Frontal cortex (tissue), 3 donors: ENCODE measurements at regions not wholly inside any gene's neighbourhood (a gene's known extent, or its start where the extent isn't known, plus 50 kb on each side); places are given as distances from the start of the nearest gene placed in this dataset.
"Not testable (repeated sequence)": the region's sequence is repeated elsewhere in the genome, so short reads cannot be mapped to it uniquely, and the experiment has no call there.

Experiments
- DNase-seq, 2 donors: peaks; one replicate each; pipeline ENCODE4 v3.0.0; 2012; ENCODE audit warnings: low spot score in 2 of 2
- FAIRE-seq: peaks from 2 replicates; lab custom pipeline; 2012; peaks lifted over from hg19 to GRCh38; lab: Jason Lieb, UNC
- donor health status: control.
- donor health status: control.
- donor health status: control.

DNA sequence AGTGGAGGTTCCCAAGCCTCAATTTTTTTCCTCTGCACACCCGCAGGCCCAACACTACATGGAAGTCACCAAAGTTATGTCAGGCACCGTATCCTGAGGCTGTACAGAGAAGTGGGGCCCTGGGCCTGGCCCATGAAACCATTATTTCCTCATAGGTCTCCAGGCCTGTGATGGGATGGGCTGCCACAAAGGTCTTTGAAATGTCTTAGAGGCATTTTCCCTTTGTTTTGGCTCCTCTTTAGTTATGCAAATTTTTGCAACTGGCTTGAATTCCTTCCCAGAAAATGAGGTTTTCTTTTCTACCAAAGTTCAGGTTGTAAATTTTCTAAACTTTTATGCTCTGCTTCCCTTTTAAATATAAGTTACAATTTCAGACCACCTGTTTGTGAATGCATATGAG is 365.2 kb downstream of the HGF start:
- DNase-seq (no peak), FAIRE-seq (no peak)

DNA sequence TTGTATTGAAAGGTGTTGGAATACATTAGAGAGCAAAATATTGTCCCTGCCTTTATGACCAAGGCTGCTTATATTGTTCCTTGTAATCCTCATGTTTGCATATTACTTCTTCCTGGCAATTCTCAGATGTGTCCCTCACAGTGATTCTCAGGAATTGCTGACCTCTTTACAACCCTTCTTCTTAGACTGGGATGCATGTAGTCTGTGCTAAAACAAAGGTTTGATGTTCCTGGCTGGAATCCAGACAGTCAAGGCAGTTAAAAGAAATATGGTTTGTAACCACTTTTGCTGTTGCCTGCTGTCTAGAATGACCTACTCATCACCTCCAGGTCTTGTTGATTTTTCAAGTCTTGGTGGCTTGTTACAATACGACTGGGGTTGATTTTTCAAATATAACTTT is 367.6 kb downstream of the HGF start:
- FAIRE-seq, result no peak
- no peak for DNase-seq

DNA sequence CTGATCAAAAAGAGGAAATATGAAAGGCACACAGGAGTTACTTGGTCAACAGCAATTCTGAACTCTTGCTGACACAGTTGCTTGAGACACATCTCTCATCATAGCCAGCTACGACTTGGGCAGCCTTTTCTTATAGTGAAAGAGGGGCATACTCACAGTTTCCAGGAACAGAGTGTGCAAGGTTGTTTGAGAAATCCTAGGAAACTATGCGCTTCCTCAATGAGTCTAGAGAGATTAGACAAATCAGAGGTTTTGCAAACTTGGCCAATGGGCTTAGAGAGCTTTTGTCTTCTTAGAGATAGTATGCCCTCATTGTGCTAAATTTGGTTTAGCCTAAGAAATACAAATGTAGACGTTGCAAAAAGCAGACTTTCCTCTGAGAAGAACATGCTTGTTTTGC is 370.4 kb downstream of the HGF start:
- FAIRE-seq, result no peak
- DNase-seq, result no peak

DNA sequence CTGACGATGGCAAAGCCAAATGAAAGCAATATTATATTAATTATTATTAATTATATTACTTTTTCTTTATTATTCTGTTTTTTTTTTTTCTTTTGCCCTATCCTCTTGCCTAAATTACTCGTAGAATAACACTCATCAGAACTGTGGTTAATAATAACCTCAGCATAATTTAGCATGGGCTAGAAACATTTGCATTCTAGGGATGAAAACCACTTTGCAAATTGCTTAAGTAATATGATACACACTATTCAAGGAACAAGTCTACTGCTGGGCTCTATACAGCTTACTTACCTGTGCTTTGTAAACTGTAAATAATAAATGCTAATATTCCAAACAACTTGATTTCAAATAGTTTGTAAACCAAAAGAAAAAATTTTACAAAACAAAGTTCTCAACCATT is 375.8 kb downstream of the HGF start:
- DNase-seq (no peak), FAIRE-seq (no peak)

DNA sequence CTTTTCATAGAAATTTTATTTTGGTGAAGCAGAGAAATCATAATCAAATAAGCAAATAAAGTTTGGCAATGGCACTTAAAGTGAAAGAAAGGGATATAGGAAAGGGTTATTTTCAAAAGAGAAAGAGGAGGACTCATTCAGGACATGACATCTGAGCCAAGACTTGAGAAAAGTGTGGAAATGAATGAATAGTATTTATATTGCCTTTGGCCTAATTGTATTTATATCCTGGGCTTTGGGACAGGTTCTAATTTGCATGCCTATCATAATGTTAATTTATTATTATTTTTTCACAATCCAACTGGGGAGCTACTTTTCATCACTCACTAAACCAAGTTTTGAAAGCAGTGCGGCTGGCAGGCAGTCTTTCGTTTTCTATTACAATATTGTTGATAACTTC is 376.8 kb downstream of the HGF start:
- DNase-seq (no peak), FAIRE-seq (no peak)

DNA sequence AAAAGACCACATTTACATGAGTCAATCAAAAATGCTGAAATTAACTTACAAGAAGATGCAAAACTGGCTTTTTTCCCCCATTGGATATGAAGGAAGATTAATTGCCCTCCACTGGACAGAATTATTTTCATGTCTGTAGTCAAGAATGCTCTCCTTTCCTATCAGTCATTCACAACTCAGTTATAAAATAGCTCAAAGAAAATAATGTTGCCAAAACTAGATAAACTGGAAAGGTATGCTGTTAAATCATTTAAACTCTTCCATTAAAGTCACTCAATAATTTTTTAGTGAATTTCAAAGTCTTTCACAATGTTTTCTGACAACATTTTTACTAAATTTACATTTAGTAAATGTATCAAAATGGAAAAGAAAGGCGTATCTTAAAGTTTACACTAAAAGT is 384.5 kb downstream of the HGF start:
- DNase-seq (no peak), FAIRE-seq (no peak)

DNA sequence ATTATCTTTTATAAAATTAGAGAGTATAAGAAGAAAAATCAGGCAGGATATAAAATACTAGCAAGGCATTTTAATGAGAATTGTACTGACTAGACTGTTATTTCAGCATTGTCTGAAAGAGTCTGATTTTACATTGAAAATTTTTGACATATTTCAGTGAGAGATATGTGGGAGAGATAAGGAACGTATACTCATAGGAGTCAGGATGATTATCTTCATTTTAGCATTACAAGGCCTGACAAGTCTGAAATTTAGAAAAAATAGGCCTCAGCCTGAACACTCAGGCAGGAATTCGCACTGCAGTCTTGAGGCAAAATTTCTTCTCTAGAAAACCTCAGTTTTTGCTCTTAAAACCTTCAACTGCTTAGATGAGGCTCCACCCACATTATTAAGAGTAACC is 386.0 kb downstream of the HGF start:
- FAIRE-seq, result no peak
- no peak for DNase-seq

DNA sequence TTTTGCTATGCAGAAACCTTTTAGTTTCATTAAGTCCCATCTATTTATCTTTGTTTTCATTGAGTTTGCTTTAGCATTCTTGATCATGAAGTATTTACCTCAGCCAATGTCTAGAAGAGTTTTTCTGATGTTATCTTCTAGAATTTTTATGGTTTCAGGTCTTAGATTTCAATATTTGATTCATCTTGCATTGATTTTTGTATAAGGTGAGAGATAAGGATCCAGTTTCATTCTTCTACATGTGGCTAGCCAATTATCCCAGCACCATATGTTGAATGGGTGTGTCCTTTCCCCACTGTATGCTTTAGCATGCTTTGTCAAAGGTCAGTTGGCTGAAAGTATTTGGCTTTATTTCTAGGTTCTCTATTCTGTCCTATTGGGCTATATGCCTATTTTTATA is 395.2 kb downstream of the HGF start:
- DNase-seq, FAIRE-seq: not testable (repeated sequence)

DNA sequence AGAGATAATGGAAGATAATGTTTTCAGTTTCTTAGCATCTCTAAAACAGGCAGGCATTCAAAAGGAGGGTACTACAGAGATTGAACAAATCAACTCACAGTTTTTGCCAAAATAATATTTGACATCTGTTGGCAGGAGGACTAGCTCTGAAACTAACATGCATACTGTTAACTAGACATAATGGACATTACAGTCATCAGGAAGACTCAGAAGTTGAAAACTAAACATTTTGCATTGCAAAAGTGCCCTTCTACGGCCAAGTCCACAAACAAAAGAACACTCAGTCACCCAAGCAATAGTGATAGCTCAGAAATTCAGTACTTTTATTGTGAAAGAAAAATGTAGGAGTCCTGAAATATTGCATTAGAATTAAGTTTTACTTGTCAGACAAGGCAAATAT is 399.0 kb downstream of the HGF start:
- DNase-seq (no peak), FAIRE-seq (no peak)

DNA sequence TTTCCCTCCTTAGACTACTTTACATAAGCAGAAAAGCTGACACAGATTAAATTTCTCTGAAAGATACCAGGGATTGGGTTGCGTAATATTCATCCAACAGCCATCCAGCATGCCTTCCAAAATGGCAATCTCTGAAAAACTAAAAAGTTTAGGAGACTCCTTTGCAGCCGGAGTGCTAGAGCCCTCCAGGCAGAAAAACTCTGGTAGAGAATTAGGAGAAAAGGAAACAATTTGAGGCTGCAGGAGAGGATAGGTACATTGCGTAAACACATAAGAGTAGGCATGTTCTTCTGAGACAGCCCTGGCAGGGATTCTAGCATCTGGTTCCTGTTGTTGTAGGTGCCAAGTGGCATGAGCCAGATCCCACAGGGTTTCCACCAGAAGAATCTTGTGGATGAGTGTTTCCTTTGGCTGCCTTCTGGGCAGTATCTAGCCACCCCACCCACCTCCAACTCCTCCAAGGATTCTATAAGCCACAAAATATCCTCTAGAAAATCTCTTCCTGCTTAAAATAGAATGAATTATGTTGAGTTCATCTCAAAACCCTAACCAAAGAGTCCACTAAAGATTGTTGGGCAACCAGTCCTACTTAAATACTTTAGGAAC is 402.4 kb downstream of the HGF start:
- DNase-seq, result no peak
- no peak for FAIRE-seq

DNA sequence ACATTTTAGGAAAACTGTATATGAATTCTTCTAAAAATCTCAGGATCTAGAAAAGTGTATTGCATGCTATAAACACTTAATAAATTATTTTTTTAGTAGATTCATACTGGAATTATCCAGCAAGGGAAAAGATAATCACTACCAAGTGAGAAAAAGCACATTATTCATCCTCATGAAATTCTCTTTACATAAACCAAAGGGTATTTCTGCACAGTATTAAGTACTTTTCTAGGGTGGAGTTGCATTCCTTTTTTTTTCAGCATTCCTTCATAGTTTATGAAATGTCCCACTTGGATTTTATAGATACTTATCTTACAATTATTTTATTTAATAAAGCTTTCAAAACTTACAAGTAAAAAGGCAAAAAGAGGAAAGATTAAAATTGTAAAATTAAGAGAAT is 403.3 kb downstream of the HGF start:
- DNase-seq, result no peak
- no peak for FAIRE-seq

DNA sequence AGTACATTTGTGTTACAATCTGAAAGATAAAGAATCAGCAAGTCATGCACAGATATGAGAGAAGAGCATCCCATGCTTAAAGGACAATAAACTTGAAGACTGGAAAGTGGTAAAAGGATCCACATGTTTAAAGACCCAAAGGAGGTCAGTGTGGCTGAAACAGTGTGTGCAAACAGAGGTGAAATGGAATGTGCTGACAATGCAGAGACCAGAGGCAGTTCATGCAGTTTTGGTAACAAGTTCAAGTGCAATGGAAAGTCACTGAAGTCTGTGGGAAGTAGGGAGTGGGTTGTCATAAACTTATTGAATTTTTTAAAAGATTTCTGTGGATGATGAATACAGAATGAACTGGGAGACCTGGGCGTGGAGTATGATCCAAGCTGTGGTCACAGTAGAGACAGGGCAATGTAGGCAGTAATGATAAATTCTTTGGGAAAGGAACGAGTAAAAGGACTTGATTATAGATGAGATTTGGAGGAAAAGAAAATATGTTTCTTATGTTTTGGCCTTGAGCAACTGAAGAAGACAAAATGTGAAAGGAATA is 408.0 kb downstream of the HGF start:
- DNase-seq (no peak), FAIRE-seq (no peak)

DNA sequence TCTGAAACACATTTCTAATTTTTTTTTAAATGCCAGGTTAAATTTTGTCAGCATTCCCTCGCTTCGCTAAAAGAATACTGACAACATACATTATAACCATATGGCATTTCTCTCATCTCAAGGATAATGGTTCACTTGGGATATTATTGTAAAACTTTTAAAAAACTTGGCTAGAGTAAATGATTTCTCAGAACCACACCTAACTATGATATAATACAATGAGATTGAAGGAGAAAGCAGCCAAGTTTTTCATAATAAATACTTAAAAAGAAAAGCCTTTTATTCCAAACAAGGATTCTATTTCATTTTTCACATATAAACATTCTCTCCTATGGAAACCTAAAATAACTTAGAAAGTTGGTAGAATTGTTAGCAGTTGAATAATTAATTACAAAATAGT is 413.9 kb downstream of the HGF start:
- DNase-seq (no peak), FAIRE-seq (no peak)

DNA sequence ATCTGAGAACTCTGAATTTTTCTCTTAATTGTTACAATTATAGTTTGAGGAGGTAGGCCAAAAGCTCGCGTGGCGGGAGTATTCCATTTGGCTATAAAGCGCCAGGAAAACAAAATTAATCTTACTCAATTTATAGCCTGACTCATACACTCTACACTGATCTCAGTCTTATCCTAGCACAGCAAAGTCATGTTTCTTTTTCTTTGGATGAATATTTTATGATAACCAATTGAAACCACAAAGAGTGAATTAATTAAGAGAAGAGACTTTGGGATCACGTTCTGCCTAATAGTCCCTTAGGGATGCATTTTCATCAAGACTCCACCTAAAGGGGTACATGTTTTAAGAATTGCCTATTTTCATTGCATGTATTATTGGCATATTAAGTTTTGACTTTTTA is 420.8 kb downstream of the HGF start:
- no peak for FAIRE-seq

DNA sequence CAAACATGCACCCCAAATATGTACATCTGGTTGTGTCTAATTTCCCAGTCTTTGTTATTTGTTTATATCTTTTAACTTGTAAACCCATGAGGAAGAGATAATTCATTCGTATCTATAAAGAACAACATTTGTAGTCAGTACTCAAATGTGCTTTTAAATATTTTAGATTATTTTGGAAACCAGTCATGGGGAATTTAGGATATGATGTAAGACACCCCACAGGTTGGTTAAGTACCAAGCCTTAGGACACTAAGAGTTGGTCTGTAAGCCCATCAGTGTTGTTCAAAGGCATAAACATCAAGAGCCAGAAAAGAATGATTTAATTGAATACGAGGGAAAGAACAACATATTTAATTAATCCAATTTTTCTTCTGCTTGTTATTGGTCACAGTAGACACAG is 421.1 kb upstream of the SEMA3C start:
- DNase-seq, result no peak
- no peak for FAIRE-seq

More for the DNA sequence above, 420.8 kb downstream of the HGF start:
- DNase-seq, result no peak

DNA sequence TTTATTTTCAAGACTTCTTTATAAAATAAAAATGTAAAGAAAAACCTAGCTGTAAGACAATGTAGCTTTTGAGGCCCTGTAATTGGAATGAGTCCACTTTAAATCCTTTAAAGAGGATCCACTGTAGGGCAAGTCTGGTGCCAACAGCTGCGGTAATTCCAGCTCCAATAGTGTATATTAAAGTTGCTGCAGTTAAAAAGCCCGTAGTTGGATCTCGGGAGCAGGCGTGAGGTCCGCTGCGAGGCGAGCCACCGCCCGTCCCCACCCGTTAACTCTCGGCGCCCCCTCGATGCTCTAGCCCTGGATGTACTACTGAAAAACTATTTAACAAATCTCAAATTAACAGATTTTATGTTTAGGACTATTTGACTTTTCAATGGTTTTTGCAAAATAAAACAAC is 414.7 kb upstream of the SEMA3C start:
- DNase-seq (no peak), FAIRE-seq (no peak)

DNA sequence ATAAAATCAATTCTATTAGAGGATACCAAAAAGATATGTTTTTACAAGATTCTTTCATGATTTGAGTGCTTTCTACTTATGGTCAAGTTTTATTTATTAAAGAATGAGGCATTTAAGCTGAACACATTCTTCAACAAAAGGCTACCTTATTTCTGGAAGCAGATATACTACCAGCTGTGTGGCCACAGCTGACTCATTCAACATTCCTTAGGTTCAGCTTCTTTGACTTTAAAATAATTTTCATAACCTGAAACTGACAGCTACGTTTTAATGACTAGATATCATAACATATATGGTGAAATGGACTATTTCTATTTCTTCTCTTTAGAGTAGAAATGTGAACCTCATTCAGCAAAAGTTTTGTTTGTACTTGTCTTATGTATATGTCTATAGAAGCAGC is 414.2 kb upstream of the SEMA3C start:
- DNase-seq, result no peak
- no peak for FAIRE-seq

DNA sequence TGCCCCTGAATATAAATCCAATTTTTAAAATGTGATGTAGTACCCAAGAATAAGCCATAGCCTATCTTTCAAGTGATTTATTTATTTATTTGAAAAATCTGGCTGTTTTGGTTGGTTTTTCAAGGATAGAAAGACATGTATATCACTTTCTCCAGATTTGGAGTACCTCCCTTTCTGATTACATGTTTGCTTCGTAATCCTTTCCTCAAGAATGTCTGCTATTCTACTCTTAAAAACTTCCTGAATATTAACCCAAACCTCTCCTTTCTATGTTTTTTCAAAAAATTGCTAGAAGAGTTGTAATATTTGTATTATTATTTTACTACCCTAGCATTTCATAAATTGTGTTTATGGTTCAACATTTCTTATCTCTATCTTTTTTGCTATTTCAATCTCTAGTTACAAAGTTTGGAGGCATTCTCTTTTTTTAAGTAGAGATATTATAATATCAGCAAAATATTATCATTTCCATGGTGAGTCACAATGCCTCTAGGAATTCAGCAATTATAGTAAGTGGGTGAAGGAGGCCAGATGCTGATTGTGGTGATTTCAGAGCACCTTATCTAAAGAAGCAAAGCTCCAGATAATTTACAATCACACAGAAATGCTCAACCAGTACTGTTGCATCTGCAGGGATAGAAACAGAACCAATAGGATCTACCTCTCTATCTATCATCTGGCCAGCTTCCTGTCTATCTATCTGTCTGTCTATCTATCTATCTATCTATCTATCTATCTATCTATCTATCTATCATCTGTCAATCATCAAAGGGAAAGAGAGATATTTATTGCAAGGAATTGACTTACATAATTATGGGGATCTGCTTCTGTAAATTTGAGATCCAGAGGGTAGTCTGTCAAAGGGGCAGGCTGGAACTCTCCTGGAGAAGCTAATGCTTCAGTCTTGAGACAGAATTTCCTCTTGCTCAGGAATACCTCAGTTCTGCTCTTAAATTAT is 412.5 kb upstream of the SEMA3C start:
- no peak for FAIRE-seq

DNA sequence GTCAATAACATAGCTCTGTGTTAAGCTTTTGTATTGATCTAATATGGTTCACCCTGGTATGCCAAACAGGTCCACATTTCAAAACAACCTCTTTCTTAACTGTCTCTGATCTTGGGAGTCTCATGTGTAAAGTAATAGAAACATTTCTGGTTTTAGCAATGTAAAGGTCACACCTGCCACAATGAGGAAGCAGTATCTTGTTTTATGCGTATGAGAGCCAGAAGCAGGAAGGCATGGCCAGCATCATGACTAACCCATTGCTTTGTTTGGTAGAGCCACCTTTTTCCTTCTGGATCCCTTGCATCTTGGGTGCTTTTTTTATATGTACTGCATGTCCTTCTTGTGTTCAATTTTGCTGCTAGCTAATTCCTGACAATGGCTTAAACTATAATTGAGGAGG is 411.3 kb upstream of the SEMA3C start:
- no peak for FAIRE-seq

More for the DNA sequence above, 412.5 kb upstream of the SEMA3C start:
- DNase-seq, result no peak

DNA sequence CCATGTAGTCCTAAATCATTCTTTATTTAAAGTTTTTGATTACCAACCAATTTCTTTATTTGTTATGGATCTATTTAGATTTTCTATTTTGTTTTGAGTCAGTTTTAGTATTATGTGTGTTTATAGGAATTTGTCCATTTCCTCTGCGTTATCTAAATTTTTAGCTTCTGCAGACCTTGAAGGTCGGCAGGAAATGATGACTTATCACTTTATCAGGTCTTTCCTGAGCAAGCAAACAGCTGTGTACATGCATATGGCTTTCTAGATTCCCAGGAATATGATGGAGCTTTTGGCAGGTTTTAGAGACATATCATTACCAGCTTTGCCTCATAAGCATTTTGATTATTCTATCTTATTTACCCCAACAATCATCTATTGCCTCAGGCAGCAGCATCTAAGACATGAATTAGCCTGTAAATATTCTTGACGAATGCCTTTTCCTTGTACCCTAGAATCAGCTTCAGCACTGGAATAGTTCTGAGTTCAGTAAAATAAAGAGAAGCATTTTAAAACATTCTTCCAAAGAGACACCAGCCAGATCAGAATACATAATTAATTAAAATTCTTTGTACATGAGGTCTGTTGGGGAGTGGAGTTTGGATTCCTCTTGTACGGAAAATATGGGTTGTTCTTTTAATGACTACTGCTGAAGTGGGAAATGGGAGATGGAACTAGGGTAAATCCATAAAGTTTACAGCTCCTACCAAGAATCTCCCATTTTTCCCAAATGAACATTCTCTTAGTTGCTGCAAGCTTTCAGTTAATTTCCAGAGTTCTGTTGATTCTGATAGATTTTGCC is 408.8 kb upstream of the SEMA3C start:
- FAIRE-seq, result no peak
- DNase-seq, result no peak

More for the DNA sequence above, 411.3 kb upstream of the SEMA3C start:
- DNase-seq, result no peak
